ENCODE measurements at regions not wholly inside any gene's neighbourhood (a gene's known extent, or its start where the extent isn't known, plus 50 kb on each side); places are given as distances from the start of the nearest gene placed in this dataset.

- WGBS, 2 experiments (ENCODE audit: extremely low coverage in 1 of 2, insufficient coverage in 1 of 2, insufficient read length in 1 of 2, insufficient replicate concordance in 2 of 2, low coverage in 1 of 2, low lambda C conversion rate in 2 of 2, missing lambda C conversion rate in 1 of 2), result 87% methylated on average over 5 of the region's 5 CpGs; no CpG with 5 or more reads in 1 of the 2 experiments
- POLR2A ChIA-PET (ENCODE audit: partially characterized antibody), result no interaction called here
These were observed 120.0 kb upstream of the HS3ST3A1 start for GRCh38 chr17:13721705-13722104.

More at GRCh38 chr17:13721705-13722104, 120.0 kb upstream of the HS3ST3A1 start:
- H3K23me2 ChIP-seq (ENCODE audit: low read depth, low read length), result no peaks in the 10 kb centered on the region
- H3K18ac ChIP-seq (ENCODE audit: extremely low read depth, low read length), result no peak overlapping the region
- H3K23ac ChIP-seq (ENCODE audit: insufficient read length), result no peak overlapping the region
- no peak overlapping the region for H2BK5ac ChIP-seq (ENCODE audit: low read depth, low read length)
- TF ChIP-seq TEAD4 (IDR thresholded peaks at IDR 0.05; ENCODE audit: low read depth, low read length), result no peak
- TF ChIP-seq SUZ12 (IDR thresholded peaks at IDR 0.05; ENCODE audit: low read length), result no peak
- TF ChIP-seq SP1 (IDR thresholded peaks at IDR 0.05; ENCODE audit: low read depth, low read length), result no peak
- TF ChIP-seq CTBP2 (IDR thresholded peaks at IDR 0.05; ENCODE audit: borderline replicate concordance, insufficient read depth, insufficient read length, low read length), result no peak
- TF ChIP-seq POLR2AphosphoS5 (IDR thresholded peaks at IDR 0.05; ENCODE audit: low read depth, low read length), result no peak
- no peak for TF ChIP-seq SIRT6 (IDR thresholded peaks at IDR 0.05; ENCODE audit: low read length)
- no peak for TF ChIP-seq HDAC2 (IDR thresholded peaks at IDR 0.05; ENCODE audit: borderline replicate concordance in 1 of 2, low read depth in 2 of 2, low read length in 2 of 2)
- TF ChIP-seq RNF2 (IDR thresholded peaks at IDR 0.05; ENCODE audit: borderline replicate concordance, low read depth, low read length, missing control alignments, poor library complexity, severe bottlenecking), result no peak
- no peak for TF ChIP-seq NANOG (IDR thresholded peaks at IDR 0.05; ENCODE audit: insufficient read depth, low read depth, low read length, poor library complexity, severe bottlenecking)
- no peak for TF ChIP-seq POLR2A (IDR thresholded peaks at IDR 0.05; ENCODE audit: control extremely low read depth in 1 of 2, low read depth in 2 of 2, low read length in 2 of 2)
- H2AFZ ChIP-seq (ENCODE audit: low read length), result no peak overlapping the region
- H2BK120ac ChIP-seq (replicated peaks; ENCODE audit: low read depth, low read length), result no peak overlapping the region
- H3K4me1 ChIP-seq (replicated peaks in 1 of 4; ENCODE audit: control insufficient read depth in 3 of 4, insufficient read depth in 4 of 4, low read length in 3 of 4), result no peaks in the 10 kb centered on the region
- CTCF ChIA-PET (ENCODE audit: partially characterized antibody), result no interaction called here
- no peak for FAIRE-seq
- no peak overlapping the region for H4K91ac ChIP-seq (replicated peaks; ENCODE audit: insufficient read length, low read length)
- no peak overlapping the region for H3K4me3 ChIP-seq (ENCODE audit: extremely low read depth in 1 of 4, insufficient read depth in 2 of 4, low read depth in 3 of 4, low read length in 4 of 4)
- H2BK20ac ChIP-seq (ENCODE audit: low read length), result no peak overlapping the region
- no peak overlapping the region for H3K4ac ChIP-seq (replicated peaks; ENCODE audit: insufficient read length, low read depth, low read length)
- H3K27me3 ChIP-seq (replicated peaks in 1 of 4; ENCODE audit: control insufficient read depth in 3 of 4, extremely low read depth in 1 of 4, insufficient read depth in 3 of 4, low read length in 3 of 4), result no peaks in the 10 kb centered on the region
- no peak overlapping the region for H3K9ac ChIP-seq (replicated peaks in 1 of 4; ENCODE audit: extremely low read depth in 1 of 4, low read depth in 3 of 4, low read length in 3 of 4)
- DNase-seq (ENCODE audit: low read depth in 1 of 2, low spot score in 2 of 2), result no peak
- H3K36me3 ChIP-seq (ENCODE audit: control insufficient read depth in 2 of 4, insufficient read depth in 4 of 4, low read length in 3 of 4), result no peaks in the 10 kb centered on the region
- H4K20me1 ChIP-seq (replicated peaks in 1 of 2; ENCODE audit: control insufficient read depth in 1 of 2, insufficient read depth in 2 of 2, low read length in 2 of 2), result no peaks in the 10 kb centered on the region
- H2BK12ac ChIP-seq (ENCODE audit: low read depth, low read length), result no peak overlapping the region
- H2BK15ac ChIP-seq (ENCODE audit: low read length), result no peak overlapping the region
- no peak overlapping the region for H4K5ac ChIP-seq (ENCODE audit: insufficient read length, low read depth, low read length)
- no peak overlapping the region for H3K14ac ChIP-seq (ENCODE audit: insufficient read length)
- H3K79me2 ChIP-seq (ENCODE audit: control insufficient read depth in 1 of 2, insufficient read depth in 2 of 2, low read length in 2 of 2), result no peaks in the 10 kb centered on the region
- H2AK5ac ChIP-seq (ENCODE audit: low read depth, low read length), result no peak overlapping the region
- no peak overlapping the region for H3K4me2 ChIP-seq (ENCODE audit: insufficient read depth in 1 of 2, low read depth in 2 of 2, low read length in 2 of 2)
- no peak overlapping the region for H3K56ac ChIP-seq (replicated peaks; ENCODE audit: insufficient read length, low read depth, low read length)
- H3K79me1 ChIP-seq (ENCODE audit: low read depth, low read length), result no peaks in the 10 kb centered on the region
- H4K8ac ChIP-seq (ENCODE audit: extremely low read depth, insufficient read depth, low read length), result no peak overlapping the region
- no peak overlapping the region for H3K27ac ChIP-seq (ENCODE audit: low read depth, low read length)
- no peaks in the 10 kb centered on the region; a peak in 1 of 4 replicates for H3K9me3 ChIP-seq (ENCODE audit: insufficient read depth in 2 of 2, low read depth in 1 of 2, low read length in 1 of 2)

Measured in H1 (cell line).